ENCODE measurements at regions not wholly inside any gene's neighbourhood (a gene's known extent, or its start where the extent isn't known, plus 50 kb on each side); places are given as distances from the start of the nearest gene placed in this dataset. TPM values are rescaled to one million over a fixed set of nuclear protein-coding genes. Genes with fewer than 3 reads are reported as not detected.

DNA sequence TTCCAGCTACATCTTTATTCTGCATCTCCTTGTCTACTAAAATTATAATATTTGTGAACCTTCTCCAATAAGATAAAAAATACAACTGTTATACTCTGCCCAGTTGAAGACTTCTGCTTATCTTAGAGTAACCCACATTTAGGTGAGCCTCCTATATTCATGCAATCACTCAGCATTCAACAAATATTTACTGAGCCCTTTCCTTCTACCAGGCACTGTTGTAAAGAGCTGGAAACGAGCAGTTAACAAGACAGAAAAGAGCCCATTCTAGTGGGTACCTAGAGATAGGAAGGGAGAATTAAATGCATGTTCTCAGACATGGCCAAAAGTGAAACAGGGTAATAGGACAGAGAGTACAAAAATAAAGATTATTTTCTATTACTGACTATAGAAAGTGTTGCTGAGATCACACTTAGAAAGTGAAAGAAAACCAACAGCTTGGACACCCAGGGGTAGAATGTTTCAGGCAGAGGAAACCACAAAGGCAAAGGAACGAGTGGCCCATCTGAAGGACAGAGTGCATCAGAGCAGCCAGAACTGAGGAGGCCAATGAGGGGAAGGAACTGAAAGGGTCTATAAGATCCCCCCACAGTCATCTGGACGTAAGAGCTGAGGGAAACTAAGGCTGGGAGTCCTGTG lies 50.8 kb upstream of the SMLR1 start:
- H3K9me3 ChIP-seq (replicated peaks; ENCODE audit: control insufficient read depth, insufficient read depth, low read length), result no peaks in the 10 kb centered on the region
- no peak overlapping the region for H3K9ac ChIP-seq (replicated peaks; ENCODE audit: extremely low read depth, insufficient read depth, low read length)
- H3K4me2 ChIP-seq (ENCODE audit: insufficient read depth, low read length), result no peak overlapping the region
- no peaks in the 10 kb centered on the region for H3K9me1 ChIP-seq (replicated peaks; ENCODE audit: control insufficient read depth, extremely low read depth, insufficient read depth, low read length)
- no peak overlapping the region for H3K27ac ChIP-seq (ENCODE audit: insufficient read depth, low read depth, low read length)
- no peak for TF ChIP-seq CTCF (IDR thresholded peaks at IDR 0.05; ENCODE audit: extremely low read depth in 1 of 2, insufficient read depth in 1 of 2, low read depth in 1 of 2, low read length in 2 of 2)
- no peak for TF ChIP-seq POLR2A (IDR thresholded peaks at IDR 0.05; ENCODE audit: low read depth, low read length)
- no peak for TF ChIP-seq JUN (IDR thresholded peaks at IDR 0.05; ENCODE audit: borderline replicate concordance, insufficient read depth, insufficient read length, low read depth)
- no peak for TF ChIP-seq MYC (IDR thresholded peaks at IDR 0.05; ENCODE audit: low read depth, low read length)
- TF ChIP-seq FOS (IDR thresholded peaks at IDR 0.05; ENCODE audit: borderline replicate concordance, insufficient read depth, low read length), result no peak
- TF ChIP-seq POLR2AphosphoS5 (IDR thresholded peaks at IDR 0.05; ENCODE audit: insufficient read depth, low read depth, low read length), result no peak
- TF ChIP-seq, protein P1, sequence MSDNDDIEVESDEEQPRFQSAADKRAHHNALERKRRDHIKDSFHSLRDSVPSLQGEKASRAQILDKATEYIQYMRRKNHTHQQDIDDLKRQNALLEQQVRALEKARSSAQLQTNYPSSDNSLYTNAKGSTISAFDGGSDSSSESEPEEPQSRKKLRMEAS (IDR thresholded peaks at IDR 0.05; ENCODE audit: insufficient read depth, insufficient read length), result no peak
- TF ChIP-seq EZH2 (IDR thresholded peaks at IDR 0.05; ENCODE audit: borderline replicate concordance, low read depth, low read length, severe bottlenecking), result no peak
- no peak for TF ChIP-seq GATA2 (IDR thresholded peaks at IDR 0.05; ENCODE audit: insufficient read depth, insufficient read length, low read depth, low read length)
- H3K4me1 ChIP-seq (ENCODE audit: control insufficient read depth, extremely low read depth, insufficient read depth, low read length), result no peaks in the 10 kb centered on the region
- H3K79me2 ChIP-seq (ENCODE audit: control insufficient read depth, insufficient read depth, low read length), result no peaks in the 10 kb centered on the region
- peaks cover 0 to 6% of the 10 kb centered on the region in 2 experiments for H3K27me3 ChIP-seq (ENCODE audit: control insufficient read depth in 2 of 2, insufficient read depth in 2 of 2, low read length in 2 of 2)
- DNase-seq (ENCODE audit: low read depth, low spot score) (no peak), FAIRE-seq (no peak)
- CTCF ChIA-PET, result no interaction called here
- no peaks in the 10 kb centered on the region for H3K36me3 ChIP-seq (ENCODE audit: control insufficient read depth in 2 of 2, extremely low read depth in 1 of 2, insufficient read depth in 2 of 2, low read length in 2 of 2)
- H3K4me3 ChIP-seq (replicated peaks in 1 of 3; ENCODE audit: insufficient read depth in 1 of 3, low read depth in 1 of 3, low read length in 3 of 3), result no peak overlapping the region
- intact Hi-C loops (cut with micrococcal nuclease) (loop anchor here (1.0 kb wide), 1 partner anchor 33 kb away; no protein-coding TSS in a partner anchor), dilution Hi-C loops (cut with MboI; ENCODE audit: extremely low pct_ligation_motif_present, low sequenced_read_pairs) (no loop called here)
- POLR2A ChIA-PET, result no interaction called here
- no peaks in the 10 kb centered on the region for H4K20me1 ChIP-seq (replicated peaks; ENCODE audit: control insufficient read depth, extremely low read depth, insufficient read depth, low read length)
- BruUV-seq (replicated peaks), result no TSS peak
- no peak overlapping the region for H2AFZ ChIP-seq (ENCODE audit: low read depth, low read length)

Small RNA genes lying in the stretch of these regions (small RNA-seq; reads per million reads assigned to genes)
- gene RF00019 (ENCODE audit: insufficient read depth, insufficient read length, low read depth, low replicate concordance), result not detected

All from endothelial cell of umbilical vein (primary cell).